Fibroblast of skin of right biceps (primary cell): ENCODE measurements at regions not wholly inside any gene's neighbourhood (a gene's known extent, or its start where the extent isn't known, plus 50 kb on each side); places are given as distances from the start of the nearest gene placed in this dataset.

Experiments
- DNase-seq: peaks from one replicate; pipeline ENCODE4 v3.0.0-alpha.2; 2013

- no peak for DNase-seq
These were observed 66.7 kb upstream of the SLC14A2 start for GRCh38 chr18:45548614-45549013.

GRCh38 chr18:45549290-45549689 lies 66.0 kb upstream of the SLC14A2 start:
- DNase-seq = no peak

- DNase-seq = no peak
These were observed 64.0 kb upstream of the SLC14A2 start for GRCh38 chr18:45551142-45551815.

- DNase-seq = no peak
These were observed 61.4 kb upstream of the SLC14A2 start for GRCh38 chr18:45553723-45554388.

GRCh38 chr18:45554389-45554737 lies 60.9 kb upstream of the SLC14A2 start:
- DNase-seq = no peak

- no peak for DNase-seq
These were observed 59.1 kb upstream of the SLC14A2 start for GRCh38 chr18:45556222-45556621.

- DNase-seq = no peak
These were observed 58.0 kb upstream of the SLC14A2 start for GRCh38 chr18:45557287-45557686.

GRCh38 chr18:45557779-45558178 lies 57.5 kb upstream of the SLC14A2 start:
- DNase-seq = no peak

GRCh38 chr18:45559258-45559657 lies 56.0 kb upstream of the SLC14A2 start:
- no peak for DNase-seq

GRCh38 chr18:45560870-45561269 lies 54.4 kb upstream of the SLC14A2 start:
- DNase-seq = no peak

GRCh38 chr18:45562567-45563479 lies 52.5 kb upstream of the SLC14A2 start:
- no peak for DNase-seq

- no peak for DNase-seq
These were observed 49.9 kb upstream of the SLC14A2 start for GRCh38 chr18:45565280-45565970.
